Sigmoid colon (tissue), 4 donors: ENCODE measurements at regions not wholly inside any gene's neighbourhood (a gene's known extent, or its start where the extent isn't known, plus 50 kb on each side); places are given as distances from the start of the nearest gene placed in this dataset.

ENCODE experiments used
- EP300 ChIP-seq, 4 donors: sonication (generic); formaldehyde crosslinking; IDR thresholded peaks; one replicate each; pipeline ENCODE4 v1.6.1; 2017; ENCODE audit warnings: antibody characterized with exemption in 4 of 4
- POLR2A ChIP-seq, 2 donors: fragments of 450-650 bp; IDR thresholded peaks; one replicate each; pipeline ENCODE4 v1.6.1; 2016; ENCODE audit warnings: antibody characterized with exemption in 2 of 2, mild to moderate bottlenecking in 2 of 2, moderate library complexity in 2 of 2
- TF ChIP-seq, protein P1 (sequence below), 4 experiments: fragments of 450-650 bp in 3 of 4; fragments of 200-600 bp in 1 of 4; IDR thresholded peaks; one replicate each; pipeline ENCODE4 v1.5.1; 2016 to 2019; ENCODE audit warnings: antibody characterized with exemption in 4 of 4, mild to moderate bottlenecking in 3 of 4, moderate library complexity in 2 of 4

DNA sequence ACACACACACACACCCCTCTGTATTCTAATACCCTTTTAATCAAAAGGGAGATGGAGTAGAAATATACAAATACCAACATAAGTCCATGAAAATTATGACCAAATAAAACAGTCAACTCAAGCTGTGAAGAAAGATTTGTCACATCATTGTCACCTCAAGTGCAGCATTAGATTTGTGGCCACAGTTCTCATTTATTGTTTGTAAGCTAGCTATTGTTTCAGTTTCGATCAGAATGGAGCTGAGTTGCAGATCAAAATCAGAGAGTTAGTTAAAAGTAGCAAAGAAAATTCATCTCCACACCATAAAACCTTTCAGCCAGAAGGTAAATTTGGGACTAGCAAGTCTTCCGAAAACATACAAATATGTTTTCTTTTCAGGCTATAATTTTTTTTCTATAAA lies 267.7 kb upstream of the LMCD1 start:
- TF ChIP-seq, protein P1, sequence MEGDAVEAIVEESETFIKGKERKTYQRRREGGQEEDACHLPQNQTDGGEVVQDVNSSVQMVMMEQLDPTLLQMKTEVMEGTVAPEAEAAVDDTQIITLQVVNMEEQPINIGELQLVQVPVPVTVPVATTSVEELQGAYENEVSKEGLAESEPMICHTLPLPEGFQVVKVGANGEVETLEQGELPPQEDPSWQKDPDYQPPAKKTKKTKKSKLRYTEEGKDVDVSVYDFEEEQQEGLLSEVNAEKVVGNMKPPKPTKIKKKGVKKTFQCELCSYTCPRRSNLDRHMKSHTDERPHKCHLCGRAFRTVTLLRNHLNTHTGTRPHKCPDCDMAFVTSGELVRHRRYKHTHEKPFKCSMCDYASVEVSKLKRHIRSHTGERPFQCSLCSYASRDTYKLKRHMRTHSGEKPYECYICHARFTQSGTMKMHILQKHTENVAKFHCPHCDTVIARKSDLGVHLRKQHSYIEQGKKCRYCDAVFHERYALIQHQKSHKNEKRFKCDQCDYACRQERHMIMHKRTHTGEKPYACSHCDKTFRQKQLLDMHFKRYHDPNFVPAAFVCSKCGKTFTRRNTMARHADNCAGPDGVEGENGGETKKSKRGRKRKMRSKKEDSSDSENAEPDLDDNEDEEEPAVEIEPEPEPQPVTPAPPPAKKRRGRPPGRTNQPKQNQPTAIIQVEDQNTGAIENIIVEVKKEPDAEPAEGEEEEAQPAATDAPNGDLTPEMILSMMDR (IDR thresholded peaks at IDR 0.05), result no peak
- TF ChIP-seq POLR2A (IDR thresholded peaks at IDR 0.05) (no peak), EP300 (IDR thresholded peaks at IDR 0.05) (no peak)
